GM06990 (cell line): ENCODE measurements at regions not wholly inside any gene's neighbourhood (a gene's known extent, or its start where the extent isn't known, plus 50 kb on each side); places are given as distances from the start of the nearest gene placed in this dataset.

Source experiments
- DNase-seq: peaks from one replicate; pipeline ENCODE4 v3.0.0-alpha.2; 2011; ENCODE audit not compliant: insufficient read length; ENCODE audit errors: extremely low read depth
- H3K27me3 ChIP-seq: replicated peaks from 2 replicates; pipeline ENCODE4 v1.6.0; 2011; ENCODE audit warnings: low read length; ENCODE audit not compliant: control insufficient read depth, insufficient read depth
- H3K36me3 ChIP-seq: 2 replicates; pipeline ENCODE4 v1.5.1; 2011; ENCODE audit warnings: low read length; ENCODE audit not compliant: control insufficient read depth, insufficient read depth
- H3K4me3 ChIP-seq: replicated peaks from 2 replicates; pipeline ENCODE4 v1.5.1; 2011; ENCODE audit warnings: low read depth, mild to moderate bottlenecking, control low read depth, low read length
- CTCF ChIP-seq: IDR thresholded peaks from 2 replicates; pipeline ENCODE4 v1.5.1; 2011; ENCODE audit warnings: low read length, control low read depth, mild to moderate bottlenecking, inconsistent platforms; ENCODE audit not compliant: insufficient read depth, poor library complexity, severe bottlenecking

- DNase-seq = no peak
- Histone ChIP-seq H3K4me3 (no peak overlapping the region), H3K27me3 (no peaks in the 10 kb centered on the region), H3K36me3 (no peaks in the 10 kb centered on the region)
- TF ChIP-seq CTCF = no peak
Measured at GRCh38 chr7:52635021-52635420, 400.4 kb upstream of the POM121L12 start.

- DNase-seq = no peak
- no peaks in the 10 kb centered on the region for H3K27me3 ChIP-seq
- no peaks in the 10 kb centered on the region for H3K36me3 ChIP-seq
- no peak overlapping the region for H3K4me3 ChIP-seq
- no peak for TF ChIP-seq CTCF
Measured at GRCh38 chr7:52620849-52621248, 414.6 kb upstream of the POM121L12 start.

DNA sequence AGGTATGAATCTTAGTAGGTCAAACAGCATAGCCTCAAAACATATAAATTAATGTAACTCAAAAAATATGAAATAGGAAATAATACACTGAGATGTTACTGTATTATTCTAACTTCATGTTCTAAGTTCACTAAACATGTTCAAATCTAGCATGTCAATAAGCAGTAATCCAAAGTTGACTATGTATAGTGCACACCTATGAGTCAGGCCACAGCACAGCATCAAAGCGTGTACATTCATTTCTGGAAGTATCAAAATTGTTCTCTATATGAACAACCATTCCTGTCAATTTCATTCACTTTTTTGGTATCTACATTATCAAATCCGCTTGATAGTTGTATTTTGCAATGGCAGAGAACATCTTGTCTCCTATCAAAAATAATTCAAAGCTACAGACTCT is 418.9 kb upstream of the POM121L12 start:
- Histone ChIP-seq H3K27me3 (no peaks in the 10 kb centered on the region), H3K4me3 (no peak overlapping the region), H3K36me3 (no peaks in the 10 kb centered on the region)
- no peak for DNase-seq
- no peak for TF ChIP-seq CTCF

DNA sequence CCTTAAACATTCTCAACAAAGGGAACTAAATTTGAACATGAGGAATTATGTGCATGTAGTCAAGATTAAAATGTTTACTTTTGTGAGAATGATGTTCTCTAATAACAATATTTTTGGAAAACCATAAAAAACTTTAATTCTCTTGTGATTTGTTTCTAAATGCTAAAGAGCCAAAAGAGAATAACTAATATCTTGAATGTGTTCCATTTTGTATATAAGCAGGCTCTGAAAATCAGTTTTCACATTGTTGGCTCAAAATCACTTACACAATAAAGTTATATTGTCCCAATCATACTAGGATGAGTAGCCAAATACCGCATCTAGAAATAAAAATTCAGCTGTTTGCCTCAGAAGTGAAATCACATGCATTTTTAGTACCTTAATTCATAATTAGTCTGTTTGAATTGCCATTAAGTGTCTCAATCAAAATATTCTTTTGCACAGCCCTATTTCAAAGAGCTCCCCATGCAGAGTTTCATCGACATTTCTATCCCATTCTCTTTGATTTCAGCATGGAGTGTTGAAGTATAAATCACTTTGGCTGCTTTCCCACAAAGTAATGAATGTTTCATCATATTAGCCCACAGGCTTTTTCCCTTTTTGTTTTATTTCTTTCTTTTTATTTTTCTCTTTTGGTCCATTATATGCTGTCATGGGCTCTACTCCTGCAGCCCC is 420.3 kb upstream of the POM121L12 start:
- no peak overlapping the region for H3K4me3 ChIP-seq
- no peaks in the 10 kb centered on the region for H3K36me3 ChIP-seq
- no peak for DNase-seq
- no peak for TF ChIP-seq CTCF
- no peaks in the 10 kb centered on the region for H3K27me3 ChIP-seq

DNA sequence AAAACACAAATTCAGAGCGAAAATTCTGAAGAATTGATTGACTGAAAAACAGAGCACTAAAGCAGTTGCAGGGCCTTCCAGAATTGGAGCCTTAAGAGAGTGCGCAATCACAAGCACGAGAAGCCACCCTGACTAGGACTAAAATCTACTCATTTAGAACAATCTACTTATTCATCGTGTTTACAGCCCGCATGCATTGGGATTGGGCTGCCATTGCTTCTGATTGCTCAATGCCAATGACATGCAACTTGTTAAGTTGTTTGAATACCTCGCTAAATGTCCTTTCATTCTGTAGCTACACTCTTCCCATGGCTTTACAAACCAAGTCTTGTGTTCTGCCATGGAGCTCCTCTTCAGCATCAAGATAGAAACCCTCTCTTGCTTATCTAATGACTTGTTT is 425.9 kb upstream of the POM121L12 start:
- no peaks in the 10 kb centered on the region for H3K36me3 ChIP-seq
- no peak for TF ChIP-seq CTCF
- no peaks in the 10 kb centered on the region for H3K27me3 ChIP-seq
- H3K4me3 ChIP-seq = no peak overlapping the region
- DNase-seq = no peak

GRCh38 chr7:52592698-52593097 is 442.7 kb upstream of the POM121L12 start:
- TF ChIP-seq CTCF = no peak
- Histone ChIP-seq H3K4me3 (no peak overlapping the region), H3K27me3 (no peaks in the 10 kb centered on the region), H3K36me3 (no peaks in the 10 kb centered on the region)
- no peak for DNase-seq
